NCI-H774 (cell line): ENCODE measurements at regions not wholly inside any gene's neighbourhood (a gene's known extent, or its start where the extent isn't known, plus 50 kb on each side); places are given as distances from the start of the nearest gene placed in this dataset.

Experiments
- DNase-seq: peaks from one replicate; lab custom pipeline; 2025; lab: John Stamatoyannopoulos, UW

GRCh38 chr4:106430797-106431196 is 62.2 kb upstream of the GIMD1 start:
- DNase-seq: no peak

- no peak for DNase-seq
Measured at GRCh38 chr4:106429885-106430284, 61.3 kb upstream of the GIMD1 start.

- DNase-seq: no peak
Measured at GRCh38 chr4:106426069-106426468, 57.5 kb upstream of the GIMD1 start.

- DNase-seq: no peak
Measured at GRCh38 chr4:106425576-106425975, 57.0 kb upstream of the GIMD1 start.

GRCh38 chr4:106424426-106424825 is 55.8 kb upstream of the GIMD1 start:
- no peak for DNase-seq

- no peak for DNase-seq
Measured at GRCh38 chr4:106423791-106424190, 55.2 kb upstream of the GIMD1 start.

GRCh38 chr4:106422766-106423165 is 54.2 kb upstream of the GIMD1 start:
- no peak for DNase-seq

- no peak for DNase-seq
Measured at GRCh38 chr4:106421441-106422296, 53.1 kb upstream of the GIMD1 start.

- no peak for DNase-seq
Measured at GRCh38 chr4:106418444-106418843, 49.9 kb upstream of the GIMD1 start.
